ENCODE measurements at regions not wholly inside any gene's neighbourhood (a gene's known extent, or its start where the extent isn't known, plus 50 kb on each side); places are given as distances from the start of the nearest gene placed in this dataset.
"Not testable (repeated sequence)": the region's sequence is repeated elsewhere in the genome, so short reads cannot be mapped to it uniquely, and the experiment has no call there.

DNA sequence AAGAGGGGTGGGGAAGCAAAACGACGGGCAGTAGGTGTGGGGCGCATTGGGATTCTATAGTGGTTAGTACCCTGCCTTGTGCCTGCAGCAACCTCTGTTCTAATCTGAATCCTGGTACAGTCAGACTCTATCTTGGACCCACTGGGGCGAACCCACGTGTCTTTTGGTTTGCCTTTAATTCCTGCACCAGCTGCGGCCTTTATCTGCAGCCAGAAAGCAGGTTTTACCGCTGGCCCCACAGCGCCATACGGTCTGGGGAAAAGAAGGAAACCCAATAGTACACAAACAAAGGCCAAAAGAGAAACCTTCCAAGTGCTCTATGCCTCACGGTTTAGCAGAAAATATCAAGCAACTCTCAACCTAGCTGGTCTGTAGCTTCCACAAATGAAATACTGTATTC is 118.2 kb downstream of the PPIAL4A start:
- DNase-seq, result not testable (repeated sequence)

DNA sequence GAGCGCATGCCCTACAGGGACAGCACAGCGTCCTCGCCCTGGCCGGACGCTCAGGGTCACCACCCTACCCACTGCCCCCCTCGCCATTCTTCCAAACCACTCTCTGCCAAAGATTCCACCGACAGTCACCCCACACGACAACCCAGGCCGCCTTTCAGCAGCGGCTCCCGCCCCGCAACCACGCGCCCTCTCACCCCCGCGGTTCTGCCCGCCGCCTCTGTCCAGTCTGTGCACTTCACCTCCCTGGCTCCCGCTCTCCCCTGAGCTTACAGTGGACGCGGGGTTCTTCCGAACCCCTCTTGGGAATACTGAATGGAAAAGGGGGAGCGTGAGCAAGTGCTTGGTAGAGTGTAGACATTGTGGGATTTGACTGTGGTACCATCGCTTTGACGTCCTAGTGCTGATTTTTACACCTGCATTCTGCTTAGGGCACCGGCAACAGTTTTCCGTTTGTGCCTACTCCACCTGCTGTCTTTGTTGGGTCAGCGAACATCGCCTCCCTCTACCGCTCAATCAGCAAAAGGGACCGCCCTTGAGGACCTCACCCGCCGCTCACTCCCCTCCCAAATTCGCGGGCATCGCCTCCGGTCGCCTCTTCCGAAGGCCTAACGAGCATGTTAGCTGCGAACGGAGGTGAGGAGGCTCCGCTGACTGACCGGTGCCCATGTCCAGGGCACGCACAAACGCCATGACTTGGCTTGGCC is 119.1 kb downstream of the PPIAL4A start:
- not testable (repeated sequence) for DNase-seq

DNA sequence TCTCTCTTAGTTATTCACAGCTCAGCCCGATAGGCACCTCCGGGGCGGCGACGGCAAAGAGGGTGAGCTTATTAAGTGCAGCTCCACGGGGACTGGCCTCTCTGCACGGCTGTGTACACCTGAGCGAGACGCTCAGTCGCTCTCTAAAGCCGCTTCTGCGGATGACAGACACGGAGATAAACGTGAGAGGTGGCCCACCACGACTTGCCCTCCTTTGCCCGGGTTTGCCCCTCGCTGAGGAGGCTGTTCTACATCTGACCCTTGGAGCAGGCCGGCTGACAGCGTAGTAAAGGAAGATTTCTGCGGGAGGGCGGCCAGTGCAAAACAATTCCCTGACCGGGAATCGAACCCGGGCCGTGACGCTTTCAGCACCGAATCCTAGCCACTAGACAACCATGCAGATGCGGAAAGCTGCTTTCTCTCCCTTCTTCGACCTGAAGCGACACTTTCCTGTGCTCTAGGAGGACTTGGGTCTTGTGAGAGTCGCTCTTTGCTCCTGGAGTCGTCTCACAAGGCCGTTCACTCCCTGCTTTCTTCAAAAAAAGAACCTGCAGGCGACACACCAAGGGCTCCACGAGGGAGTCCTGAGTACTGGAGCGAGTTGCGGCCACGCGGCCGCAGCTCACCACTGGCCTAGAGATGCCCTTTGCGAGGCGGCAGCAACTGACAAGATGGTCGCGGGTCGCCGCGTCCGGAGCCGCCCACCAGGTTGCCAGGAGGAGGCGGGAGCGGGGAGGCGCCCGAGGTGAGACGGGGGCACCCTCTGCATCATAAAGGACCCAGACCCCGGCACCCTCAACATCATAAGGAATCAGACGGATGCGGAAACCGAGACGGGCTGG is 119.9 kb downstream of the PPIAL4A start:
- DNase-seq, result not testable (repeated sequence)

DNA sequence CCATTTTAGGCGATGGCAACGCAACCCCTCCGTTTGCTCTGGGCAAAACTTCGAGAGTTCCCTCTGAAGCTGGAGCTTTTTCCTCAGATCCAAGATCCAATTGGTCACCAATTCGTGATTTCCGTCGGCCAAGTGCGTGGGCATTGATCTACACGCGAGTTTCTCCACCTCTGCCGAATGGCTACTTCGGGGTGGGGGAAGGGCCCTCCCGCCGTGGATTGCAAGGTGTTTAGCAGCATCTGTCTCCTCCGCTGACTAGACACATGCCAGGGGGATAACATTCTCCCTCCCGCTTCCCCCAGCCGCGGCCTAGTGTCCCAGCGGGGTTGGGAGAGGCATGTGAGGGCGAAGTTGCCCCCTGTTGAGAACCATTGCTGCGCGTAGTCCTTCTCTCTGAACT is 120.6 kb downstream of the PPIAL4A start:
- DNase-seq, result not testable (repeated sequence)

DNA sequence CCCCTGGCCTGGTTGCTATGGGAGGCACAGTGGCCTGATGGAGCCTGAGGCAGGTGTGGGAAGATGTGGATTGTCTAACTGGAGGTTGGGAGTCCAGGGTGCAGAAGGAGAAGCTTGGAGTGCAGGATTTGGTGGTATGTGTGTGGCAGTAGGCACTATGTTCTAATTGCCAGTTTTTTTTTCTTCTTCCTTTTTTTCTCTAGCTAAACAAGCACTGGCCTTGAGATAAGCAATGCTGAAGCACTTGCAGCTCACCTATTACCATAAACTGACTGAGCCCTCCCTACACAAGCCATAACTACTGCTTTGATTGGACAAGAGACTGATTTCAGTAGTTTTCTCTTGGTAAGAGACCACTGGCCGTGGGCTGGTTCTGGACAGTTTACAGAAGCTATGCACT is 123.6 kb downstream of the PPIAL4A start:
- DNase-seq, result not testable (repeated sequence)

DNA sequence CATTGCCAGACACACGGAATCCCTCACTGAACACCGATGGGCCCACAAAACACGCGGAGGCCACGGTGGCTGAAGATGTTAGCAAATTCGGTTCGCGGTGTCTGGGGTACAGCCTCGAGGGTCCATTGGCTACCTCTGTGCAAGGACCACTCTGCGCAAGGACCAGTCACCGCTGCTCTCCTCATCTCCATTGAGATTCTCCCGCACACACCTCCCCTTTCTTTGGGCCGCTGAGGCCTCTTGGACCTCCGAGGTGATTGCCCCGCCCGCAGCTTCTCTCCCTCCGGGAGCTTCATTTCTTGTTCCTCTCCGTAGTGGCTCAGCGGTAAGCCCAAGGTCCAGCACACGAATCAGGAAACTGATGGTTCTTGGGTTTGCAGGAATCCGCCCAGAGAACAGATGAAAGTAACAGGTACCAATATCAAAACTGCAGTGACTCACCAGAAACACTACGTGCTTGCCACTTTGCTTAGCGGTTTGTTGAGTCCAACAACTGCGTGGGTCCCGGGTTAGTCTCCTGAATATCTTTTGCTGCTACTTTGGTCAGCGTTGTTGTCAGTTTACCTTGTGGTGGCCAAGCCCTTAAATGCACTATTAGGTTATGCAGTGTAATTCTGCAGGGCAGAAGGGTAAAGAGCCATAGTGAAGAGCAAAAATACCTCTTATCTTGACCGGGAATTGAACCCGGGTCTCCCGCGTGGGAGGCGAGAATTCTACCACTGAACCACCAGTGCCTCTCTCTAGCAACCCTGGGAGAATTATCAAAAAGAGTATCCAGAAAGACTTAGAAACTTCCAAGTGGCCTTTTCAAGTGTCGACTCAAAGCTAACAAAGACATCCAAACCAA is 126.8 kb downstream of the PPIAL4A start:
- DNase-seq, result not testable (repeated sequence)

DNA sequence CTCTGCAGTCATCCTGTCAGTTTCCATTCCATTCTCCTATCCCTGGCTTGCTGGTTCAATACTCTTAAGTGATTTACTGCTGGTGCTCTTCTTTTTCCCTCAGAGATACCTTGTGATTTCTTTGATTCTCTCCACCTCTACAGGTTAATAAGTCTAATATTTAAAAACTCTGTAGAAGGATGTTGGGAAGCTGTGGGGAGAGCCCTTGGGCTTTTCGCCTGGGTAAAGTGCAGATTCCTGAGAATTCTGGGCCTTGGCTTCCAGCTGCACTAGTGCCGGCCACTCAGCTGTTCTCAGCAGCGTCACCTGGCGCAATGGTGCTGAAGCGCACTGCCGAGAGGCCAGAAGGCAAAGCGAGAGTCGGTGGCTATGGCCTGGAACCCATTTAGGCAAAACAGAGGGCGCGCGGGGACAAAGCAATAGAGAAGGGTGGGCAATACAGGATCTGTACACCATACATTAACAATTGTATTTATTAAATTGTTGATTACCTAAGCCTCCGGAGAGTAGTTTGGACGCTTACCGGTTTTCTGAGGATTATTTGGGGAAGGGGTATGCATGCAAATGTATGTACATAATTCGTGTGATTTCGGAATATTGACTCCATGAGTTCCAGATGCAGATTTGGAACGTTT is 130.3 kb downstream of the PPIAL4A start:
- not testable (repeated sequence) for DNase-seq

DNA sequence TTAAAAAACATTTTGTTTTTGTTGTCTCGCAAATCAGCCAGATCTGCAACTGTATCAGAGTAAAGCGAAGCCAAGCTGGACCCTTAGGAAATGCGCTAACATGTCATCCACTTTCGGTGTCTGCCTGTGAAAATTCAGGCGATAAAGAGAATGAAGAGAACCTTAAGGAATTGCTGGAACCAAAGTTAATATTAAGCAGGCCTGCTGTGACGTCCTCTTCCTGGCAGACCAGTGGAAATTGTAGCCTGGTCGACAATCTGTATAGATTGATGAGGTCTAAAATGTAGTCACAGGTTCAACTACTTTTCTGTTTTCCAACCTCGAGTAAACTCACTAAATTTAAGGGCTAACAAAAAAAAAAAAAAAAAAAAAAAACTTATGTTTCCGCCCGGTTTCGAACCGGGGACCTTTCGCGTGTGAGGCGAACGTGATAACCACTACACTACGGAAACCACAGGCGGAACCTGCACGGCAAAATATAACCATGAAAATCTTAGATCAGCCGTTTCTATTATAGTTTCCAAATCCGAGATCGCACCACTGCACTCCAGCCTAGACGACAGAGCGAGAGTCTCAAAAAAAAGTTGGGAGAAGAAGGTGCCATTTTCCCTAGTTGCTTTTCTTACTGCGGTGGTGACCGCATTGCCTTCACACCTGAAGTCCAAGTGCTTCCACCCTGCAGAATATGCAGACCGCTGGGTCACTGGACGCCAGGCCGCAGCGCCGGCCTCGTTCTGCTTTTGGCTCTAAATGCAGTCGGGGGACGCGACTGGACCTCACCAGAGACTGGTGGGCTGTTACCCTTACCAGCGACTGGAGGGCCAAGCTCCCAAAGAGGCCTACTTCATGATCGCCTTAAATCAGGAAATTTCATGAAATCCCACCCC is 131.0 kb downstream of the PPIAL4A start:
- DNase-seq, result not testable (repeated sequence)

DNA sequence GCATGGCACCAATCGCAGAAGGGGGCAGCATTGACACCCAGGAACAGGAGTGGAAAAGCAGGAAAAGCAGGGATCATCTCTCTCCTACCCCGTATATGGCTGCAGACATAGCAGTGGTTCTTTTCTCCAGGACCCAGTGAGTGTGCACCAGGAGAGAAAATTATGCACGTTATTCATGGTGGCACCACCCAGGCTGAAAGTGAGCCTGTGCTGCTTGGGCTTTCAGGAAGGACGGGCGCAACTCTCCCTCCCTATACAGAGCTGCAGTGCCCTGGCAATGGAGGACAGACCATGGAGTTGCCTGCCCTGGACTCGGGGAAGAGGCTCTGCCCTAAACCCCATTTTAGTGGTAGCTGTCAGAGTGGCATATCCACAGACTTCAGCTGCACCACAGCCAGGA is 132.1 kb downstream of the PPIAL4A start:
- DNase-seq, result not testable (repeated sequence)

DNA sequence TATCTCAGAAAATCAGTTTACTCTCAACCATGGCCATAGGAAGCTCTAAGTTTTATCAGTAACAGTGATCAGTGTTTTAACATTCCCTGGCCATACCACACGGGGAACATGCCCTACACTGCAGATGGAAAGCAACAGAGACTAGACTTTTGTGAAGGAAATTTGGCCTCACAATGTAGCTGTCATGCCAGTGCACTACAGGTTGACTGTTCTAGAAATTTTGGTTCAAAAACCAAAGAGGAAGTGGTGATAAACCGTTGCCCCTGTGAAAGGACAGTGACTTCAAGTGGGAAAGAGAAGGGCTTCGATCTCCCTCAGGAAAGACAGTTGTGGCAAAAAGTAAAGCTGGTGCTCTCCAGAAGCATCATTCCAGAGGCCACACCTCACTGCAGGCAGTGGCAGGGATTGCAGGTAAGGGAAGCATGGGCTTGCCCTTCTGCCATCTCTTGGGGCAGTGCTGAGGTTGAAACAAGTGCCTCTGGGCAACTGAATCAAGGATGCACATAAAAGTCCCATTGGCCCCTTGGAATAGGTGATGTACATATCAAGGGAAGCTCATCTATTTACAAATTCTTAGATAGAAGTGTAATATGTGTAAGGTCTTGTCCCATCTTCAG is 143.4 kb downstream of the PPIAL4A start:
- DNase-seq, result not testable (repeated sequence)

DNA sequence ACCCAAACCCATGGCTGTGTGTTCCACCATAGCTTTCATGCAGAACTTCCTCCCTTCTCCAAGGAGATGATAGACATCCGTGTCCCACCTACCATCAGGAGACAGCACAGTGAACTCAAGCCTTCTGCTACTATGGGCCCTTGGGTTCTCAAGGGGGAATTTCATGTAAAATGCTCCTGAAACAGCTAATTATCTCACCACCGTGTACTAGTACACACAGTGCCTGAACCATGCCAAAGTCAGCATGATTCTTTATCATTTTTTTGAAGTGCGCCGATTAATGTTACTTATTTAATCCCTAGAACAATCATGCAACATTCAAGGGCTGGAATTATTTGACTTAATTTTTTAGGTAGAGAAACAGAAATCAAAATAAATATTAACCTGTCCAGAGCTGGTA is 147.2 kb downstream of the PPIAL4A start:
- not testable (repeated sequence) for DNase-seq

DNA sequence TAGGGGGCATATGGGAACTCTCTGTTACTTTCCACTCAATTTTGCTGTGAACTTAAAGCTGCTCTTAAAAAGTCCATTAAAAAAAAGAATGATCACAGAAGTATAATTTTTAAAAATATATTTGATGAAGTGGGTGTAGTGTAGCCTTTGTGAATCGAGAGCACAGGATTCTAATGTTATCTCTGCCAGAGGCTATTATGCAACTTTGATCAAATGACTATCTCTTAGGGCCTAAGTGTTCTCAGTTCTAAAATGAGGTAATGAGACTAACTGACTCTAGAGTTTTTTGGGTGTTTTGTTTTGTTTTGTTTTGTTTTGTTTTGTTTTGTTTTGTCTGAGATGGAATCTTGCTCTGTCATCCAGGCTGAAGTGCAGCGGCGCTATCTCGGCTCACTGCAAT is 143.2 kb downstream of the FAM72B start:
- not testable (repeated sequence) for DNase-seq

DNA sequence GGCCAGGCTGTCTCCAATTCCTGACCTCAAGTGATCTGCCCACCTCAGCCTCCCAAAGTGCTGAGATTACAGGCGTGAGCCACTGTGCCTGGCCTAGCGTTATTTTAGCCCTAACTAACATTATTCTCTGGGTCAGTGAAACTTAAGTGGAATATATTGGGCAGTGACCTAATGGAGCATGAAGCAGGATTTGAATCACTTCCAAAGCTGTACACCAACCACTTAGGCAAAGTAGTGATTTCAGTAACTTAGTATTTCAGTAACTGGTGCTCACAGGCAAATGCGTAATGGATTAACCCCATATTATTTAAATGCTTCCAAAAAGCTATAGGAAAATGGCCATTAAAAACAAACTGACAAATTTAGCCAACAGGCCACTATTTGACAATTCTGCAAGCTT is 142.6 kb downstream of the FAM72B start:
- DNase-seq, result not testable (repeated sequence)

DNA sequence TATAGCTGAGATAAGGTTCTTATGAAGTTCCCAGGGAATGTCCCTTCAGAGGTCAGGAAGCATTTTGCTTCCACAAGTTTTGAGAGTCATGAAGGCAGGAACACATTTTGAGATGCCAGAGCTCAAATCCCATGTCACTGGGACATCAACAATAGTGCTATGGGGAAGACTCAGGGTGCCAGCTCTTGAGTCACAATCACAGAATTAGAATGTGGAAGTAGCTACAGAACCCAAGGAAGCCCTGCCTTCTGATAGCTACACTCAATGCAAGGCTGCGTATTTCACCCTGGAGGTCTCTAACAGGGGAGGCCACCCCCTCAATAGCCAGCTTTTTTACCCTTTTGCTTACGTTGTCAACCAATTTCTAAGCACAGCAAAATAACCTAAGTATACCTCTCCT is 141.3 kb downstream of the FAM72B start:
- not testable (repeated sequence) for DNase-seq

DNA sequence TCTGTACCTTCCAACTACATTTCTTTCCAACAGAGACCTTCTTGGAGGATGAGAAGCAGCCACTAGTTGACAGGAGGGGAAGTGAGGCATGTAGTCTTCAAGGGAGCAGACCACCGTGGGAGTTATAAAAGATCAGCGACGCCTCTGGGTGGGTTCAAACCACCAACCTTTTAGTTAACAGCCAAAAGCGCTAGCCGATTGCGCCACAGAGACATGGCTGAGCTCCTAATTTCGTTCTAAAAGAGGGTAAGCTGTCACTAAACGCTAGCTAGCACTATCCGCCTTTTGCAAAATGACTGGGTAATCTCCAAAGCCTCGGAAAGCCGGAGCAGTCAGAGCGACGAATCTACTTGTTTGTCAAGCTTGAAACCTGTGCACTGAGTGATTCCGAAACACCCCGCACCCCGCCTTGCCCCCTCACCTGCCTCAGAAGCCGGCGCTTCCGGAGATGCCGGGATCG is 135.8 kb downstream of the FAM72B start:
- DNase-seq, result not testable (repeated sequence)

DNA sequence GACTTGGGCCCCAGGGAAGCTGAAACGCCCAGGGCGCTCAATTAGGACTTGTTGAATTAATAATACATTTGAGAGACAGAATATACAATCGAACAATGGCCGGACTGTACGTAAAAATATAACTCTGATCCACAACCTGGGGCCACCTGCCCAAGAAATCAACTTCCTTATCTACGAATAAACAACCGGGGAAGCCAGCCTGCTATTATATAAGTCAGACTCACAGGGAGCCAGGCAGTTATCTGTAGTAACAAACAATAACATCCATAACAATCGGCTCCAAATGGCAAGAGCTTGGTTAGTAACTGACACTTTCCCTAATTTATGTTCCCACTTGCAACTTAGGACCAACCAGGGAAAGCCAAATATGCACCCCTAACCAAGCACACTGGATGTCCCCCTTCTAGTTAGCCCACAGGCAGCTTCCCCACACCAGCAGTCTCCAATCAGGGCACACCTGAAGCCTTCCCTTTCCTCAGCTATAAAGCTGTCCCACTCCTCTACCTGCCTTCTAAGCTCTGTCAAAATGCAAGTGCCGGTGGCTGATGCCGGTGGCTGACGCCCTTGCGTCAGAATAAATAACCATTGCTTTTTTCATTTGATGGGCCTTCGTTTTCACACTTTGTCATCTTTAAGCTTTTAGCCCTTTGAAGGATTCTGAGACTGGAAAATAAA is 135.2 kb downstream of the FAM72B start:
- not testable (repeated sequence) for DNase-seq

DNA sequence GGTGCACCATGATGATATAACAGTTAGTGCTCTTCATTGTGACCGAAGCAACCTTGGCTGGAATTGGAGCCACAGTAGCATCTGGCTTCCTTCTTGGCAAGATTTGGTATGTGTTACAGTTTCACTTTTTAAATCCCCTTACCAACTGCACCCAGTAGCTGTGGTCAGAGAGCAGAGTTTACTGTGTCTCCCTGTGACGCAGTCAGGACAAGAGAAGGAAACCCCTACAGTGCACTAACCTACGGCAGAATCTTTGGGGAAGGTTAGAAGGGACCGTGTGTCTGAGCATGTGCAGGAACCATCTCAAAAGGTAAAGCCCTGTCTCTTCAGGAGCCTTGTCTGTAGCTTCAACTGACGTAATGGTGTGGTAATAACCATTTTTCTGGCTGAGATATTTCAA is 134.0 kb downstream of the FAM72B start:
- DNase-seq, result not testable (repeated sequence)

DNA sequence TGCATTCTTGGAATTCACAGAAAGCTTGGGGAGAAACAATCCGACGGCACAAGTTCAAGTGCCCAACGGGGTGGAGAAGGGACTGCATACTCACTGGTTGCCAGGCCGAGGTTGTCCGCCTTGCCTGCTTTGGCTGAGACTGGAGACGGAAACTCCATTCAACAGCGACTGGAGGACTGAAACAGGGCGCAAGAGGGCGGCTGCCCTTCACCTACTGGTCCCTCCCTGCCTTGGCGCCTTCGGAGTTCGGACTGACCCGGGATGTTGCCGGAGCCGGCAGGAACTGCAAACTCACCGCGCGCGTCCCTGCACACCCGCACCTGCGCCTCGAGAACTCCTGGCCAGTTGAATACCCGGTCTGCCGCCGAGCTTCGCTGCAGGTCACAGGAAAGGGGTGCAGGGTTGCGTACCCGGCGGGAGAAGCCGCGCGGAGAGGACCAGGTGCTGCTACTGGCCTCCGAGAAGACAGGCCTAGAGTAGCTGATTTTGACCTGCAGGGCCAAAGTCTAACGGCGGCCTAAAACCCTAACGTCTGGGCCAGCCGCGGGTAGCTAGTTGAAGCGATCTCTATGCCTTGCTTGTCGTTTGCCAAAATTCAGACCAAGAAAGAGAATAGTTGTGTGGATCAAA is 132.9 kb downstream of the FAM72B start:
- DNase-seq, result not testable (repeated sequence)

DNA sequence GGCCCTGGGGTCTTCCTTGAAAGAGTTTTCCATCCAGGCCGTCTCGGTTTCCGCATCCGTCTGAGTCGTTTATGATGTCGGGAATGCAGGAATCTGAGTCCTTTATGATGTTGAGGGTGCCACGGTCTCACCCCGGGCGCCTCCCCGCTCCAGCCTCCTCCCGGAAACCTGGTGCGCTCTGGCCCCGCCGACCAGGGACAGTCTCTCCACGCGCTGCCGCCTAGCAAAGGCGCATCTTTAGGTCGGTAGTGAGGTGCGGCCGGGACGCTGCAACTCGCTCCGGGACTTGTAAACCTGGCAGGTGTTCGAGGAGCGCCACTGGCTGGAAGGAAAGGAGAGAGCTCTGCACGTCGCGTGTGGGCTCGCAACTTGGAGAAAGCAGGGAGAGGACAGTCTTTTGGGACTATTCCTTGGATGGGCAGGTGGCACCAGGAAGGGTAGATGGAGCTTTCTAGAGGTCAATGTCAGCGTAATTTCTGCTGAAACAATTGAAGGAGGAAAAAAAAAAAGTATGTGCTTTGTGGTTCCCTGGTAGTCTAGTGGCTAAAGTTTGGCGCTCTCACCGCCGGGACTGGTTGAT is 132.0 kb downstream of the FAM72B start:
- not testable (repeated sequence) for DNase-seq
